22Rv1 (cell line): ENCODE measurements at regions not wholly inside any gene's neighbourhood (a gene's known extent, or its start where the extent isn't known, plus 50 kb on each side); places are given as distances from the start of the nearest gene placed in this dataset.
A peak's percentile ranks its signal among the peaks of the same experiment; 100 is the strongest.

Source experiments
- H3K27ac ChIP-seq: fragments of 450-650 bp; 2 replicates; pipeline ENCODE4 v1.5.1; 2017
- ZFX ChIP-seq: fragments of 450-650 bp; IDR thresholded peaks from 2 replicates; pipeline ENCODE4 v1.6.1; 2017; ENCODE audit warnings: antibody characterized with exemption, borderline replicate concordance
- TF ChIP-seq, protein P1 (sequence below): fragments of 450-650 bp; IDR thresholded peaks from 2 replicates; pipeline ENCODE4 v1.5.1; 2017; ENCODE audit warnings: mild to moderate bottlenecking

DNA sequence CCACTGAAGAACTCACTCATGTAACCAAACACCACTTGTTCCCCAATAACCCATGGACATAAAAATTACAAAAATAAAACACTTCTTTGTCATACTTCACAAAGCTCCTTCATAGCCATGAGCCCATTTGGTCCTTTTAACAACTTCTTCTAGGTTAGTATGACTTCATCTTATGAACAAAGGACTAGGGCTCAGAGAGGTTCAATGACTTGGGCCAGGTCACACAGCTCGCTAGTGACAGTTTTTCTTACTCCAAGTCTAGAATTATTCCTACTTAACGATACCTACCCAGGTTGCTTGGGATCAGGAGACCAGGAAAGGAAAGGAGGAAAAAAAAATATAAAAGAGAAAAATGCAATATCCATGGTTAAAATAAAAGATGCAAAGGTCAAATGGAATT, 353.4 kb downstream of the SOX9 start:
- TF ChIP-seq, protein P1, sequence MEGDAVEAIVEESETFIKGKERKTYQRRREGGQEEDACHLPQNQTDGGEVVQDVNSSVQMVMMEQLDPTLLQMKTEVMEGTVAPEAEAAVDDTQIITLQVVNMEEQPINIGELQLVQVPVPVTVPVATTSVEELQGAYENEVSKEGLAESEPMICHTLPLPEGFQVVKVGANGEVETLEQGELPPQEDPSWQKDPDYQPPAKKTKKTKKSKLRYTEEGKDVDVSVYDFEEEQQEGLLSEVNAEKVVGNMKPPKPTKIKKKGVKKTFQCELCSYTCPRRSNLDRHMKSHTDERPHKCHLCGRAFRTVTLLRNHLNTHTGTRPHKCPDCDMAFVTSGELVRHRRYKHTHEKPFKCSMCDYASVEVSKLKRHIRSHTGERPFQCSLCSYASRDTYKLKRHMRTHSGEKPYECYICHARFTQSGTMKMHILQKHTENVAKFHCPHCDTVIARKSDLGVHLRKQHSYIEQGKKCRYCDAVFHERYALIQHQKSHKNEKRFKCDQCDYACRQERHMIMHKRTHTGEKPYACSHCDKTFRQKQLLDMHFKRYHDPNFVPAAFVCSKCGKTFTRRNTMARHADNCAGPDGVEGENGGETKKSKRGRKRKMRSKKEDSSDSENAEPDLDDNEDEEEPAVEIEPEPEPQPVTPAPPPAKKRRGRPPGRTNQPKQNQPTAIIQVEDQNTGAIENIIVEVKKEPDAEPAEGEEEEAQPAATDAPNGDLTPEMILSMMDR, result no peak
- no peak for TF ChIP-seq ZFX
- H3K27ac ChIP-seq, result no peak overlapping the region

GRCh38 chr17:72474719-72475477, 354.1 kb downstream of the SOX9 start:
- H3K27ac ChIP-seq, result no peak overlapping the region

DNA sequence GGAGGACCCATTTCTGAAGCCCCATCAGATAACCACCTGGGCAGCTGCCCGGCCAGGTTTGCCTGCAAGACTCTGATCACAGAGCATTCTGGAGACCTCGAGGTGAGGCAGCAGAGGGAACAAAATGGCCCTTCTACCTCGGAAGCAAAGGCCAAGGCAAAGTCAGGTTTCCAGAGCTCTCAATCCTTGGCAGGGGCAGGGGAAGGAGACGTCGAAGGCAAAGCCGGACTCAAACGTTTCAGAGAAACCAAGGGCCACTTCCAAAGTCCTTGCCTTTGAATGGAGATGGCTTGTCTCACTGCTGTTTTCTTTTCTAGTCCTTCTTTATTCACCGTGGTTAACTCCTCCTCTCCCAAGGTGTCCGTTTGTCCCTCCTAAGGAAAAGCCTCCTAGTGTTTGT, 355.3 kb downstream of the SOX9 start:
- TF ChIP-seq, protein P1, result no peak
- TF ChIP-seq ZFX, result no peak
- peak overlapping the region; percentile 8; the same call in 1 of the 2 replicates for H3K27ac ChIP-seq

More at GRCh38 chr17:72474719-72475477, 354.1 kb downstream of the SOX9 start:
- no peak for TF ChIP-seq ZFX
- TF ChIP-seq, protein P1, result no peak

- peak overlapping the region; percentile 8; the same call in 1 of the 2 replicates for H3K27ac ChIP-seq
Measured at GRCh38 chr17:72476575-72476986, 355.8 kb downstream of the SOX9 start.

DNA sequence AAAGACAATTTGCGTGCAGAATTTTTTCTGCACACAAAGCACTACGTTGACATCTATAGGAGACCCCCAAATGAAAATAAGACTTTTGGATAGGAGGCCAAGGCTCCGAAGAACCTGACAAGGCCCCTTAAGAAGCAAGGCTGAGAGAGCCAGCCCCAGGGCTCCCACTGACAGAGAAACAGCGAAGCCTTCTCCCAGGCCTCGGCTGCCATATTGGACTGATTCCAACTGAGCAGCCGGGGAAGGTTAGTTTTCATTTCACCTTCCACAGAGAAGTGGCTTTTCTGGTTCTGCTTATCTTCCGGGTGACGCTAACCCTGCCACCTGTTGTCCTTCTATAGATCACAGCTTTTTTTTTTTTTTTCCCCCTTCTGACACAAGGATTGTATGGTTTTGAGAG, 356.7 kb downstream of the SOX9 start:
- TF ChIP-seq ZFX, result no peak
- TF ChIP-seq, protein P1, result no peak
- peak overlapping the region; percentile 30; the same call in 1 of the 2 replicates for H3K27ac ChIP-seq

More at GRCh38 chr17:72476575-72476986, 355.8 kb downstream of the SOX9 start:
- TF ChIP-seq, protein P1, result no peak
- TF ChIP-seq ZFX, result no peak

- H3K27ac ChIP-seq, result no peak overlapping the region
- no peak for TF ChIP-seq ZFX
- TF ChIP-seq, protein P1, result no peak; the same call in 1 of the 2 replicates
Measured at GRCh38 chr17:72479113-72479512, 358.3 kb downstream of the SOX9 start.

DNA sequence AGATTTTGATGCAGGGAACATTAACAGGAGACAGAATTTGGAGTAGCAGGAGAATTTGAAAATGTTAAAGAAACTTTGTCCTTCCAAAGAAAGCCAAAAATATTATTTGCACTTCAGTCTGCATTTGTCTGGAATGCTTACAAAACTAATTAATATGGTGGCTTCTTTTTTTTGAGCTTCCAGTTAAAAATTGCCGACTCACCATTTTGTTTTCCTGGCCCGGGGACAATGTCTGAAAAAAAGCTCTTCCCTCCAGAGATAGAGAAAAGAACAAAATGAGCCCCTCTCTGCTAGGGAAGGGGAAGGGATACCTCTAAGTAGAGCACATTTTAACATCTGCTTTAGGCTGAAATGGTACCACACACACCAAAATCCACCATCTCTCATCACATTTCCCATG, 360.8 kb downstream of the SOX9 start:
- TF ChIP-seq, protein P1, result no peak
- TF ChIP-seq ZFX, result no peak
- no peak overlapping the region for H3K27ac ChIP-seq
